ENCODE measurements at regions not wholly inside any gene's neighbourhood (a gene's known extent, or its start where the extent isn't known, plus 50 kb on each side); places are given as distances from the start of the nearest gene placed in this dataset.

- no peak overlapping the region for H3K4me3 Mint-ChIP-seq
- no peak overlapping the region for H3K4me2 ChIP-seq (replicated peaks; ENCODE audit: extremely low read depth, low read length, poor library complexity, severe bottlenecking)
- no peaks in the 10 kb centered on the region for H3K36me3 ChIP-seq (replicated peaks in 1 of 2; ENCODE audit: control insufficient read depth in 1 of 2, insufficient read depth in 2 of 2, low read length in 2 of 2)
- no peaks in the 10 kb centered on the region for H3K36me3 Mint-ChIP-seq
- no peak overlapping the region for H2AFZ ChIP-seq (ENCODE audit: insufficient read depth, low read depth, low read length, poor library complexity, severe bottlenecking)
- no peaks in the 10 kb centered on the region for H3K4me1 Mint-ChIP-seq
- H4K20me1 ChIP-seq (ENCODE audit: insufficient read depth, low read length) = no peaks in the 10 kb centered on the region
- intact Hi-C loops (cut with micrococcal nuclease) = no loop called here
- H3K9me3 ChIP-seq (replicated peaks in 1 of 2; ENCODE audit: control insufficient read depth in 1 of 2, insufficient read depth in 1 of 2, low read length in 2 of 2) = peaks cover 0 to 4% of the 10 kb centered on the region in 2 donors
- no peak for TF ChIP-seq CTCF (IDR thresholded peaks at IDR 0.05)
- H3K4me1 ChIP-seq (ENCODE audit: control insufficient read depth in 1 of 2, insufficient read depth in 2 of 2, low read length in 2 of 2) = no peaks in the 10 kb centered on the region
- peaks cover 0 to 7% (median 0%) of the 10 kb centered on the region in 7 donors for H3K9me3 Mint-ChIP-seq
- DNase-seq = no peak
- no peaks in the 10 kb centered on the region for H3K79me2 ChIP-seq (ENCODE audit: insufficient read depth, low read length)
- no peak overlapping the region for H3K27ac Mint-ChIP-seq
- no peak overlapping the region for H3K4me3 ChIP-seq (replicated peaks in 1 of 3; ENCODE audit: low read depth in 2 of 3, low read length in 3 of 3)
- no peaks in the 10 kb centered on the region for H3K27me3 ChIP-seq (ENCODE audit: control insufficient read depth in 2 of 2, insufficient read depth in 2 of 2, low read length in 2 of 2)
- WGBS (ENCODE audit: insufficient coverage) = no CpG with 5 or more reads among the region's 1 CpG
- H3K9ac ChIP-seq (ENCODE audit: insufficient read depth, low read length, poor library complexity, severe bottlenecking) = no peak overlapping the region
- H3K27ac ChIP-seq (ENCODE audit: low read depth in 1 of 2, low read length in 2 of 2) = no peak overlapping the region
- H3K27me3 Mint-ChIP-seq (ENCODE audit: low read depth in 3 of 3) = peaks cover 0 to 2% (median 0%) of the 10 kb centered on the region in 3 donors
Measured at GRCh38 chr4:137739391-137739790, 207.1 kb upstream of the PCDH18 start.

GRCh38 chr4:137738375-137738990 lies 206.2 kb upstream of the PCDH18 start:
- no peak overlapping the region for H3K4me3 ChIP-seq (replicated peaks in 1 of 3; ENCODE audit: low read depth in 2 of 3, low read length in 3 of 3)
- no CpG with 5 or more reads among the region's 4 CpGs for WGBS (ENCODE audit: insufficient coverage)
- H3K4me2 ChIP-seq (replicated peaks; ENCODE audit: extremely low read depth, low read length, poor library complexity, severe bottlenecking) = no peak overlapping the region
- H3K27me3 ChIP-seq (ENCODE audit: control insufficient read depth in 2 of 2, insufficient read depth in 2 of 2, low read length in 2 of 2) = no peaks in the 10 kb centered on the region
- no peaks in the 10 kb centered on the region for H3K27me3 Mint-ChIP-seq (ENCODE audit: low read depth in 3 of 3)
- H3K9ac ChIP-seq (ENCODE audit: insufficient read depth, low read length, poor library complexity, severe bottlenecking) = no peak overlapping the region
- H3K36me3 Mint-ChIP-seq = no peaks in the 10 kb centered on the region
- H3K27ac ChIP-seq (ENCODE audit: low read depth in 1 of 2, low read length in 2 of 2) = no peak overlapping the region
- DNase-seq = no peak
- peaks cover 0 to 14% (median 2%) of the 10 kb centered on the region in 7 donors for H3K9me3 Mint-ChIP-seq
- H3K4me1 ChIP-seq (ENCODE audit: control insufficient read depth in 1 of 2, insufficient read depth in 2 of 2, low read length in 2 of 2) = no peaks in the 10 kb centered on the region
- H2AFZ ChIP-seq (ENCODE audit: insufficient read depth, low read depth, low read length, poor library complexity, severe bottlenecking) = no peak overlapping the region
- H3K4me1 Mint-ChIP-seq = no peaks in the 10 kb centered on the region
- no peaks in the 10 kb centered on the region for H3K36me3 ChIP-seq (replicated peaks in 1 of 2; ENCODE audit: control insufficient read depth in 1 of 2, insufficient read depth in 2 of 2, low read length in 2 of 2)
- H3K79me2 ChIP-seq (ENCODE audit: insufficient read depth, low read length) = no peaks in the 10 kb centered on the region
- H3K9me3 ChIP-seq (replicated peaks in 1 of 2; ENCODE audit: control insufficient read depth in 1 of 2, insufficient read depth in 1 of 2, low read length in 2 of 2) = peaks cover 0 to 8% of the 10 kb centered on the region in 2 donors
- H3K27ac Mint-ChIP-seq = no peak overlapping the region
- no peak for TF ChIP-seq CTCF (IDR thresholded peaks at IDR 0.05)
- no peak overlapping the region for H3K4me3 Mint-ChIP-seq
- no peaks in the 10 kb centered on the region for H4K20me1 ChIP-seq (ENCODE audit: insufficient read depth, low read length)
- intact Hi-C loops (cut with micrococcal nuclease) = no loop called here
